Activated naive CD4-positive, alpha-beta T cell treated with anti-CD3 and anti-CD28 coated beads, Interleukin-2, amount 50 U/mL, for 16 hours (primary cell): ENCODE measurements at regions not wholly inside any gene's neighbourhood (a gene's known extent, or its start where the extent isn't known, plus 50 kb on each side); places are given as distances from the start of the nearest gene placed in this dataset.

Source experiments
- DNase-seq: peaks from one replicate; pipeline ENCODE4 v3.0.0-alpha.2; 2020

DNA sequence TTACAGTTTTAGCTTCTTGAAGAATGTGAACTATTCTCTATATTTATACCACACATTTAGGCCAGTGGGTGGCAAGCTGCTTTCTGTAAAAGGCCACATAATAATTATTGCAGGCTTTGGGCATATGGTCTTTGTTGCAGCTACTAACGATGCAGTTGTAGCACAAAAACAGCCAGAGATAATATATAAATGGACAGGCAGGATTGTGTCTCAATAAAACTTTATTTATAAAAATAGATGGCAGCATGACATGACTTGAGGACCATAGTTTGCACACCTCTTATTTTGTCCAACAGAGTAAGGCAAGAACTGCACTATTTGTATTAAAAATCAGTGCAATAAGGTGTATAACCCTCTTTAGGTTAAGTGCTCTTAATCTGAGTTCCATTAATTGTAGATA, 415.0 kb downstream of the ANXA1 start:
- no peak for DNase-seq

DNA sequence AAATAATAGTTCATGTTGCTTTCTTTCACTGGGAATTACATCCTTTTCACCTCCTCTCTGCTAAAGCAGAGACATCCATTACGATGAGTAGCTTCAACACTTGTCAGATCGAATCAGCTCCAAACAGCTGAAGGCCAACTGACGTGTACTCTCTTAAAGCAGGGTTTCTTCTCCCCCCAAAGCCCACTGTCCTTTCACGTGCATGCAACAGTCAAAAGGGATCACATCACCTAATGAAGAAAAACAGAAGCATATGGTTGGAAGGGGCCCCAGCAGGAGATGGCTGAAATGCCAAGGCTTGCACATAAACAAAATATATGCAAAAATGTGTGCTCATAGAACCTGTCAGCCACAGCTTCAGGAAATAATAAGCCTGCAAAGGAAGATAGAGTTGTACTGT, 421.6 kb downstream of the ANXA1 start:
- DNase-seq: no peak

DNA sequence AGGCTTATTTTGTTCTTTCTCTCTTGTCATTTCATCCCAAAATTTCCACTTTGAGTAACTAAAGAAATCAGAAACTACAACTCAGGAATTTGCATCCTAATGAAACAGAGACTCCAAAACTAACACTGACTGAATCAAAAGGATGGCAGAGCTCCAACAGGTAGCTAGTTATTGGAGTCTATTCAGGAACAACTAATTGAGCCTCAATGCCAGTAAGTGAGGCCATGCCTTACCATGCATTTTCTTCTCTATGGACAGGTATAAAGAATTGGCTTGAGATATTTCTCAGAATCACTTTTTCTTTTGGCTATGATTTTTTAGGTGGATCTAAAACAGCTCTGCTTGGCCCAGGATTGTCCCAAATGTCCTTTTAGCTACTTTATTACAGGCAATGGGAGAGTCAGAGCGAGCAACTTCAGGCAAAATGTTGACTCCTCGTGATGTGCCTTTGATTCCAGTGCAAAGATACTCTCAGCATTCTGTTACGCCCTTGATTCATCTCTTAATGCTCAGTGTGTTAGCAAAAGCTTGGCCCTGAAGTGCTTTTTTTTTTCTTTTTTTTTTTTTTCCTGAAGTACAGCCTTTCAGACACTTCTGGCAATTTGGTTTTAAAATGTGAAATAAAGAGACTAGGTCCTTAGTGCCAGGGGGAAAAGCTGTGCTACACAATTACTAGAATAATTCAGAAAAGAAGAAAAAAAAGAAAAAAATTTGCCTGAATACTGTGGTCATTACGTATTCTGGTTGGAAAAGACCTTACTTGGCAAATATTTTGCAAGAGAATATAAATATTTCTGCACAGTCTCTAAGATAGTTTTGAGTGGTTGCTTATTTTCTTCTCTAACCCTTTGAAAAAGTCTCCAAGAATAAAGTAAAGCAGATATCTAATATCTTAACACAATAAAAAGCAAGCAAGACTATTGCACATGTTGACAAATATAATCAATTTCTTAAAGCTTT, 423.7 kb downstream of the ANXA1 start:
- no peak for DNase-seq

DNA sequence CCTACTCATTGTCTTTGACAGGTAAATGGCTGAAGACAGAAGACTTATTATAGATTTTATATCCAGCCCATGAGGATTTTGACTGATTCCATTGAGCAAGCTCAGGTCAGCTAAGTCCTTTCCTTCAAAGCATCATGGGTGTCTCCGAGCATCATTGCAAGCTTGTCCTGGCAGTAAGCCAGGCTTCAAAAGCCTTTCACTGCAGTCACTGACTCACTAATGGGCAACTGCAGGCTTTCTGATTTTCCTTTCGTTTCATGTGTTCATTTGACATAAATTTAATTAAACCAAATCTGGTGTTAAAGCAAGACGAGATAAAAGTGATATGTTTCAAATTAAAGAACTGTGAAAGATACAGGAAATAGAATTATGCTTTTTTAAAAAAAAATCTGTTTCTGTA, 426.2 kb downstream of the ANXA1 start:
- no peak for DNase-seq

DNA sequence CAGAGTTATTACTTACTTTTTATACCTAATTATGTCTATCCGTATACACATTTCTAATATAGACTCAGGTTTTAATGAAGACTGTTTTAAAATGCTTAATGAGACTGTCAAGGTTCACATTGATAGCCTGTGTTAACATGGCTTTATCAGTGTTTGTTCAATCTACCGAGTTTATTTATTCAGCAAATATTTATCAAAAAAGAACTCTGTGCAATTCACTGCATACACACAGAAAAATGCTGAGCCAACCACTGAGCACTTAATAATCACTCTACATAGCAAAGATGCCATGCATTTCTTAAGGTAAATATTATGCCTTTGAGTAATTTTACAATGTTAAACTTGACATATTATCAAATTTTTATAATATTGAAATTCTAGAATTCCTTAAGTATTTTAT, 428.2 kb downstream of the ANXA1 start:
- no peak for DNase-seq

DNA sequence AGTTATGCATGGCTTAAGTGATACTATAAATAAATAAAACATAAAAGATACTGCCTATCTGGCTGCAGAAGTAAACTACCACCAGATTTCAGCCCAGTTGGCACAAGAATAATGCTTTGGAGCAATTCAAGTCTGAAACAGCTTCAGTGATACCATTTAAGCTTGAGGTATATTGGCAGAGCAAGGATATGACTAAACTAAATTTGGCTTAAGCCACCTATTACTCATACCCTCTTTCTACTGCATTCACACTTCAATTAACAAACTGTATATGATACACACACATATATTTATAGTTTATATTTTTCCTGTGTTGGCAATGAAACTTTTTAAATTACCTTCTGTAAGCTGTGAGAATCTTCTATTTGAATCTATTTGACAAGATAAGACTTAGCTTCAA, 431.9 kb downstream of the ANXA1 start:
- DNase-seq: no peak

DNA sequence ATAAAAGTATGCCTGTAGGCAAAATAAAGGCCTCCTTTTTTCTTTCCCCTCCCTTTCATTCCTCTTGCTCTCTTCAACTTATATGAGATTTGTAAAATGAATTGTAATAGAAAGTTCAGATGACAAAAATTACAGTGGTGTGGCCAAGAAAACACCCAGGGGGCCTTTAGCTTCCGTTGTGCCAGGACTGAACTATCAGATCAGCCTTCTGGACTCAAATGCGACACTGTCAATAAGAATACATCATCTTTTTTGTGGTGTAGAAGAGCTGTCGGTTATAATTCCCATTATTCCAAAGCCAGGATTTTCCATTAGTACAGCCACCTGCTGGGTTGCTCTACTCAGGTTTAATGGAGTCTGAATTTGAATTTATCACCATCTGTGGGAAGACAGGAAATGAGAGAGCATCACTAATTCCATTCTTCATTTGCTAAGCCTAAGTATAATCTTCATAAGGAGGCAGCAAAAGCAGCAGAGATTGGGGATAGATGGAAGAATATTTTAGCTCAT, 443.4 kb downstream of the ANXA1 start:
- no peak for DNase-seq

DNA sequence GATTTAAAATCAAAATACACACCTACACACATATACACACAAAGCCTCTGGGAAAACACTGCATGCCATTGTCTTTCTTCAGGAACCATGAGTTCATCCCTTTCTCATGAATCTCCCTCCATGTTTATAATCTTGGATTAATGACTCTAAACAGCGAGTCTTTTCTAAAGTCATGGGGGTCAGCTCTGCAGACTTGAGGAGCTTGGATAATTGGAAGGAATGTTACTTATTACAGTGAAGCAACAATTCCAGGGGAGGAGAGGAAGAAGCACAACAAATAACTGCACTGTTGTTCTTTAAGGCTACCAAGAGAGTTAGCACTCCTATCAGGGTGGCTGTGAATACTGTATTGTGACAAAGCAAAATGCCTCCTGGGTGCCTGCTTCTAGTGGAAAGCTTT, 444.7 kb downstream of the ANXA1 start:
- DNase-seq: no peak

DNA sequence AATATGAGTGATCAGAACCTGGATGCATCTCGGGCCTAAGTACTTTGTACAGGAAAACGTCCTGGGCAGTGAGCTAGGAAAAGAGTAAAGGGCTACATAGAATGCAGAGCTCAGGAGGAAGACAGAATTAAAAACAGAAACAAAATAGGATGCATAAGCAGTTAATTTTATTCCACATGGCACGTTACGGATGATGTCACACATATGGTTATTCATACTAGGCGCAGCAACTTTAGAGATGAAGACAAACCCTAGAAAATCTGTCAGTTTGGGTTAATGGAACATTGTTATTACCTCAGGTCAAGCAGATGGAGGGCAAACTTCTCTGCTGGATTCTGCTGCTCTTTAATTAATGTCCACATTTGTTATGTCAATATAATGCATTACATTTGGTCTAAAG, 445.4 kb downstream of the ANXA1 start:
- DNase-seq: no peak

DNA sequence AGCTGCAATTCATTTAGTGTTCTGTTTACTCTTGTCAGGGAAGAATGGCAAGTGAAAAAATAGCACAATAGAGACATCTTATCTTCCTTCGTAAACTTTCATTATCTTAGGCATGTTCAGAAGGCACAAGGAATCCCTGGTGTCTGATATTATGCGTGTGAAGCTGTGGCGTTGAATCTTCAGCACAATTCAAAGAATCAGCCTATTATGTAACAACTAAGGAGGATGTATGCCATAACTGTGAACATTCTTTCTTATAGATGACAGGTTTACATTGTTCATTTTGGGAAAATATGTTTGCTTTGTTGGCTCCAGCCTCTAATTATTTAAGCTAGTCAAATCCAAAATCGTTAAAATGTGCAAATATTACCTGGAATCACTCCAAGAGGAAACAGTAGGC, 446.1 kb downstream of the ANXA1 start:
- DNase-seq: no peak

DNA sequence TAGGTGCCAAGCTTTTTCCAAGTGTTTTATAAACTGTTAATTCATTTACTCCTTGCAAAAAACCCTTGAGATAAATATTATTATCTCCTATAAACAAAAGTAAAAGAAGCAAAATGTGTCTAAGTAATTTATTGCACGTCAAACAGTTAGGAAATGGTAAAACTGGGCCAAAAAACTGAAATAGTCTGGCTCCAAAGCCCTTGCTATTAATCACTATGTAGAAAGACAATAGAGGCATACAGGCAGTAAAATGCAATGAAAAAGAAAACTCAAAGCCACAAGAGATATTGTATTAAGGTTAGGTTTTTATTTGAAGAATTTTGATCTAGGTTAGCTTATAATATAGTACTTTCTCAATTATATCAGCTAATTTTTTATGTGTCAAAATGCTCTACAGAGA, 457.7 kb downstream of the ANXA1 start:
- DNase-seq: no peak

DNA sequence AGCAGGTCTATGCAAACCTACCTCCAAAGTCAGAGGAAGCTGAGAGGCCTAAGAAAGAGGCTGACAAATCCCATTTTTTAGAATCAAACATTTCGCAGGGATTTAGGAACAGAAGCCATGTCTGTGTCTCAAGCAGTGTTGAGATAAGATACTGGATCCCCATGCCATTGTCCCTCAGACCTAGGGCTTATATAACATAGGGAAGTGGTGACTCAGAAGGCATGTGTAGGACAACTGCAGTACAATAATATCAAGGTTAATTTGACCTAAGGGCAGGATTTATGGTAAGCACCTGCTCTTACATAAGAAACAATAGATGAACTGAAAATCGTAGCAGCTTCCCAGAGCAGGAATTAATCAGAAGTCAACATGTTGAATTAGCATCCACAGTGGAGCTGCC, 459.4 kb downstream of the ANXA1 start:
- no peak for DNase-seq

DNA sequence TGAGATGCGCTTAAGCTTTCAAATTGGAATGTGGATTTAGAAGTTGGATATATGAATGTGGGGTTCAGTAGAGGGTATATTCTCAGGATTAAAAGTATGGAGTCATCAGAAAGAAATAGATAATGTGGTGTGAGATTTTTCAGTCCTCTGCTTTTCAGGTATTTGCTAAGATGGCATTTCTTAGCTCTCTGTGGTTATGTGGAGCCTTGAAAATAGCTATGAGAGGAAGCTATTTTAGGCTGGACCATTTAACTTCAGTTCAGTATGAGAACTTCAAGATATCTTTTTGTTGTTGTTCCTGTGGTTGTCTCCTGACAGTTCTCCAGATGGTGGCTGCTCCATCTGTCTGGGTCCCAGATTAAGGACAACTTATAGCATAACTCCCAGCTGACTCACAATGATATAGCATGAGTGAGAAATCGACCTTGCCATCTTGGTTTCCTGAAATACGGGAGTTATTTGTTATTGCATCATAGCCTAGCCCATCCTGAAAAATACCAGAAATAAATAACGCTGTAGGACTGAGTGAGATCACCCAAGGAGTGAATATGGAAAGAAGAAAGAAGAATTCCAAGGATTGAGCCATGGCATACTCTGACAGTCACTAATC, 461.5 kb downstream of the ANXA1 start:
- DNase-seq: no peak

DNA sequence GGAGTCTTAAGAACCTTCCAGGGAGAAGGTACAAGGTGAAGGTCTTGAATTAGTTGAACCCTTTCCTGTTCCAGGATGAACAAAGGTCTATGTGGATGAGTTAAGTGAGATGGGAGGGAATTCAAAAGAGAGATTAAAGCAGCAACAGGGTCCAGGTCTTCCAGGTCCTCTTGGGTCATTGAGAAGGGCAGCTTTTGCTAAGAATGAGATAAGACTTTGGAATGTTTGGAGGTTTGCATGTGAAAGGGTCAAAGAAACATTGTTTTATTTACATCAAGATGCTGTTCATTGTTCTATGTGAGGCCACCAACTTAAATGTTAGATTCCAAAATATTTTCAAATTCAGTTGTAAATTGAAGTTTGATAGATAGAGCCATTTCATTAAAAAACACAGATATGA, 463.9 kb downstream of the ANXA1 start:
- no peak for DNase-seq

DNA sequence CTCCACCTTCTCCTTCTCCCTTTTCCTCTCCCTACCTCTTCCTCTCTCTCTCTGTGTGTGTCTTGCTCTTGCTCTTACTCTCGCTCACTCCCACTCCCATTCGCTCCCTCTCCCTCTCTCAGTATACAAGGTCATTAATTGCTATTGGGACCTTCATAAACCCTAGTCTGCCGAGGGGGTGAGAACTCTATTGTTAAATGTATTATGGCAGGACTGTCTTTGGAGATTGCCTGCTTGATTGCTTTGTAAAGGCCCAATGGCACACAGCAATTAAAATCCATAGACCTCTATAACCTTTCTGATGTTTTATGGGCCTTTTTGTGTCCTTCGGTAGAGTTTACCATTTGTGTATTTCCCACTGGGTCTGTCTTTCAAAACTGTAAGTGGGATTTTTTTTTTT, 465.9 kb downstream of the ANXA1 start:
- DNase-seq: no peak

DNA sequence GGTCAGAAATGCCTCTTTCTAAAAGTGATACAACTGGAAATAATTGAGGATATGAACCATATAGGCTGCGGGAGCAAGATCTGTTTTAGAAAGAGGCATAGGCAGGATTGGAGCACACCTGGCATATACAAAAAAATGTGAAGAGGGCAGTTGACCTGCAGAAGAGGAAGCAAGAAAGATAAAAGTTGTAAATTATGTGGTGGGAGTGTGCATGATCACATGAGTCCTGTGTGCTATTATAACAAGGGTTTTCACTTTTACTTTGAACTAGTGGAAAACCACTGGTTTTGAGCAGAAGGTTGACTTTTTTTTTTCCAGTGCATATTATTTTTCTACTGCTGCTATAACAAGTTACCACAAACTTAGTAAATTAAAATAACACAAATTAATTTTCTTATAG, 489.3 kb downstream of the ANXA1 start:
- no peak for DNase-seq

DNA sequence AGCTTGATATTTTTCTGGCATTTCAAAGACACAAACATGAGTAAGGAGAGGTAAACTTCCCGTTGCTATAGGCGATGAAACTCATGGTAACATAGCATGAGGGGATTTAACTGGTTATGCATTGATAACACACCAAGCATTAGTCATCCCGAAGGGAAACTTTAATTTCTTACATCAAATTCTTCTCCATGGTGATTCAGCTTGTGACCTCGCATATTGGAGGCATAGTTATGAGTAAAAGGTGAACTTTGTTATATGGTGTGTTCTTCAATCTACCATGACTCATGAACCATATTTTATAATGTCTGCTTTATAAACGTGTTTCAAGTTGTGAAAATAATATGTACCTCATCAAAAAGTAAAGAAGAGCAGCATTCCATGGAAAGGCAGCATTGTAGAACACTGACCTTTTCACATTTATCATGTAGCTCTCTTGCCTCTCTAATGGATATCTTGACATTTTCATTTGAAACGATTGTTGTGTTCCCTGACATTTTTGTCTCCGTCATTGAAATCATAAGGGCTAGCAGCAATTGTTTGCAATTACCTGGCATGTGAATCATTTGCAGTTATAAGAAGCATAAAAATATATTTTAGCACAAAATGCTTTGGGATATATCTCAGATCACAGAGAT, 491.8 kb downstream of the ANXA1 start:
- DNase-seq: no peak

DNA sequence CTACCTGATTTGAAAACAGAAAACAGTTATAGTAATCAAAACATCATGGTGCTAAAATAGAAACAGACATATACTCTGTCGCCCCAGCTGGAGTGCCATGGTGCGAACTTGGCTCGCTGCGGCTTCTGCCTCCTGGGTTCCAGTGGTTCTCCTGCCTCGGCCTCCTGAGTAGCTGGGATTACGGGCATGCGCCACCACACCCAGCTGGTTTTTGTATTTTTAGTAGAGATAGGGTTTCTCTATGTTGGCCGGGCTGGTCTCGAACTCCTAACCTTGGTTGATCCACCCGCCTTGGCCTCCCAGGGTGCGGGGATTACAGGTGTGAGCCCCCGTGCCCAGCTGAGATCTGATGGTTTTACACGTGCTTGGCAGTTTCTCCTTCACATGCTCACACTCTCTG, 495.9 kb downstream of the ANXA1 start:
- no peak for DNase-seq

DNA sequence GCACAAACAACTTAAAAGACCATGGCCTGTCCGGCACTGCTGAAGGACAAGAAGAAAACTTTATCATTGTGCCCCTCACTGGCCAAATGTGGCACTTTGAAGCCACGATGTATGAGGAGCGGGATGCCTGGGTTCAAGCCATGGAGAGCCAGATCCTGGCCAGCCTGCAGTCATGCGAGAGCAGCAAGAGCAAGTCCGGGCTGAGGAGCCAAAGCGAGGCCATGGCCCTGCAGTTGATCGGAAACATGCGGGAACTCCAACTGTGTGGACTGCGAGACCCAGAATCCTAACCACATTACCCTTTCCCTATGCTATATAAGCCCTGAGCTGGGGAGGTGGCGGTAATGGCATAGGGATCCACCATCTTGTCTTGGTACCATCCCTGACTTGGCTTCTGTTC, 497.9 kb downstream of the ANXA1 start:
- DNase-seq: no peak

DNA sequence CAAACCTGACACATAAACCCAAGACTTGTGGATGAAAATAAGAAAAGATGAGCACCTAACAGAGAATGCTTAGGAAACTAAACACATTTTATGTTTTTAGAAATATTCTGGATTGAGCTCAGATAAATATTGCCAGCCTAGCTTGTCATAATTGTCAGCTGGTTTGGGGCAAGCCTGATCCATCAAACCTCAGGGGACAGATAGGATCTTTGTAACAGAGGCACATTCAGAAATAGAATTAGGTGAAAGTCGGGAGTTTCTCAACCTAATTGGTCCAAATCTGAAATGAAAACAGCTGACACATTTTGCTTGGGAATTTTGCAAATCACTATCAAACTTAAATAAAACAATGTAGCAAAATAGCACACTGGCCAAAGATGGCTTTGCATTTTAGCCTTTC, 503.7 kb downstream of the ANXA1 start:
- no peak for DNase-seq

DNA sequence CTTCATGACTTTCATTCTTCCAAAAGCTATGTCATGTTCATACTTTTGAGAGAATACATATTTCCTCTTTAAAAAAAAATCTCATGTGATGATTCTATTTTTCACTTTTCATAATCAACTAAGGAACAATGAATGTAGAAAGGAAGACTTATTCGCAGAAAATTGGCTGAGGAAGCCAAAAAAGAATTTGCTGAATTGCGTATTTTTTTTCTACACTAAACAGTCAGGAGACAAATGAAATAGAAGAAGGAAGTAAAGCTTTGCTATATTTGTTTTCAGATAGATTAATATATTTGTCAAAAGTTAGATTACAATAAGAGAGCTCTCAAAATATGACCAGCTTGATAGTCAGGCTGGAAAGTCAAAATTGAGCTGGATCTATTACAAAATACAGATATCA, 504.2 kb downstream of the ANXA1 start:
- no peak for DNase-seq

DNA sequence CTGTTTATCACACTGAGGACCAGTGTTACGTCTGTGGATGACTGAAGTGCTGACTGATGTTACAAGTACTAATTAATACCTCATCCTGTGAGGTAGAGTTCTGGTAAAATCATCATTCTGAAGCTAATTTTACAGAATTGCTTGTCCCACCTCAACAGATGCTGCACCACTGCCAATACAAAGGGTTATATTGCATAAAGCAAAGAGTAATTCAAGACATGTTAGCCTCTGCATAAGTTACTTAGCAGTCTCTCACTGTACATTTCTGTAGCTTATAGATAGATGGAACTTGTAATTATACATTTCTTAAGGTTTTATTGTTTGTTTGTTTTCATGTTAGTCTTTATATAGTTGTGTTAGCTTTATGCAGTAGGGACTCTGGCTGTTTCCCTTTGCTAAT, 513.6 kb downstream of the ANXA1 start:
- DNase-seq: no peak

DNA sequence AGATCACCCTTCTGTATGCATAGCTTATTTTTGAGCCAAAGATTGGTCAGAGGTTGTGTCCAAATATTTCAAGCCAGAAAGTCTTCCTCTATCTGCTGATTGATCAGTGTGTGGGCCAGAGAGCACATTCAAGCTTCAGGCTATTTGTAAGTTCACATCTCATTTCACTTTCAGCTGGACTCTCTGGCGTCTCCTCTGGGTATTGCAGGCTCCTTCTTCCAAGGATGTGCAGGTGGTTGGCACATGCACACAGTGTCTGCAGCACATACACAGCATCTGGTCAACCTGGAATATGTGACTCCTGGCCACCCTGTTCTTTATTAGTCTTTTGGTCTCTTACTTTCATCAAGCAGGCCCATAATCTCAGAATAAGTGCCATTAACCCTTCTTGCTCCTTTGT, 516.1 kb downstream of the ANXA1 start:
- DNase-seq: no peak

DNA sequence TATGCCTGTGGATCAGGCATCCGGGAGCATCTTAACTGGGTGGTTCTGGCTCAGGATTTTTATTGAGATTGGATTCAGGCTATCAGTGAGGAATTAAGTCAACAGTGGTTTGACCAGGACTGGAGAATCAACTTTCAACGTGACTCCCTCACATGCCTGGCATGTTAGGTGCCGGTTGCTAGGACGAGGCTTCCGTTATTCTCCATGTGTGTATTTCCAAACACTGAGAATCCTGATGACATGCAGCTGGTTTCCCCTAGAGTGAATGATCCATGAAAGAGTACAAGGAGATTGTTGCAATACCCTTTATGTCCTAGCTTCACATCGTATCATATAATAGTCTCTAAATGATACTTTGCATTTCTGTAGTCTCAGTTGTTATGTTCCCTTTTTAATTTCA, 529.2 kb downstream of the ANXA1 start:
- no peak for DNase-seq
